ENCODE measurements at regions not wholly inside any gene's neighbourhood (a gene's known extent, or its start where the extent isn't known, plus 50 kb on each side); places are given as distances from the start of the nearest gene placed in this dataset.
"Not testable (repeated sequence)": the region's sequence is repeated elsewhere in the genome, so short reads cannot be mapped to it uniquely, and the experiment has no call there.

DNA sequence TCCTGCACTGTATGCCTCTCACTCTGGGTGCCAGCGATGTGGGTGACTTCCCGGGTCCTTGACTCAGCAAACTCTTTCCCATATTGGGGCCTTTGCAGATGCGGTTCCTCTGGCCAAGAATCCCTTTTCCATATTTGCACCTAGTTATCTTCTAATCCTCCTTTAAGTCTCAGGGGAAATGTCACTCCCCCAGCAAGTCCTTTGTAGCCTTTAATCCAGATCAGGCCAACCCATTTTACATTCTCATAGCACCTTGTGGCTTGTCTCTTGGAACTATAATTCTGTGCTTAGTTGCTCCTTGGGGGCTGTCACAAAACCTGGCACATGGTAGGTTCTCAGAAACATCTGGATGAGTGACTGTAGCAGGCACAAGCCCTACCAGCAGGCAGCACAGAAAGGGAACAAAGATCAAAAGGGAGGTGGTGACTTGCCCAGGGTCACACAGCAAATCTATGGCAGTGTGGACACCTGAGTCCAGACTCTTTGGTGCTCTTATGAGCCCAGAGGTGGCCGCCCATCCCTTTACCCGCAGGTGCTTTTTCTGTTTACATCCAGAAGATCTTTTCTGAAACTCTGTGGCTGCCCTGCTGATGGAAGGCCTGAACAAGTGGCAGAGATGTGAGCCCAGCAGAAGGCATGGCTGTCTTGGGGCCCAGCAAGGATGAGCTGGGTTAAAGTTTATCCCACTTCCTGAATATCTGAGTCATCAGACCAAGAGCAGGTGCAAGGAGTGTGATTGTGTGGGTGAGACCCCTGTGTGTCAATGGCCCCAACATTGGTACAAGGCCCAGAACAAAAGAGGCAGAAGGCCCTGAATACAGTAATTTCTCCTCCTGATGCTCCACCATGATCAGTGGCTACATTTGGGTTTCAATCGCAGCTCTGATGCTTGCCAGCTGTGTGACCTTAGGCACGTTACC, 78.6 kb upstream of the GRK3 start:
- DNase-seq (ENCODE audit: low read depth in 2 of 2, low spot score in 1 of 2), result no peak

DNA sequence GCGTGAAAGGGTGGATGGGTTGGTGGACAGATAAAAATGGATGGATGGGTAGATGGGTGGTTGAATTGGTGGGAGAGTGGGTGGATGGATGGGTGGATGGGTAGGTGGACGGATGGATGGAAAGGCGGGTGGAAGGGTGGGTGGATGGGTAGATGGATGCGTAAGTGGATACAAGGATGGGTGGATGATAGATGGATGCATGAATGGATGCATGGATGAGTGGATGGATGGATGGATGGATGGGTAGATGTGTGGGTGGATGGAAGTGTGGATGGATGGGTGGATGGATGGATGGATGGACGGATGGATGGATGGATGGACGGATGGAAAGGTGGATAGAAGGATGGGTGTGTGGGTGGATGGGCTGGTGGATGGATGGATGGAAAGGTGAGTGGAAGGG, 77.0 kb upstream of the GRK3 start:
- DNase-seq (ENCODE audit: low read depth in 2 of 2, low spot score in 1 of 2), result no peak

DNA sequence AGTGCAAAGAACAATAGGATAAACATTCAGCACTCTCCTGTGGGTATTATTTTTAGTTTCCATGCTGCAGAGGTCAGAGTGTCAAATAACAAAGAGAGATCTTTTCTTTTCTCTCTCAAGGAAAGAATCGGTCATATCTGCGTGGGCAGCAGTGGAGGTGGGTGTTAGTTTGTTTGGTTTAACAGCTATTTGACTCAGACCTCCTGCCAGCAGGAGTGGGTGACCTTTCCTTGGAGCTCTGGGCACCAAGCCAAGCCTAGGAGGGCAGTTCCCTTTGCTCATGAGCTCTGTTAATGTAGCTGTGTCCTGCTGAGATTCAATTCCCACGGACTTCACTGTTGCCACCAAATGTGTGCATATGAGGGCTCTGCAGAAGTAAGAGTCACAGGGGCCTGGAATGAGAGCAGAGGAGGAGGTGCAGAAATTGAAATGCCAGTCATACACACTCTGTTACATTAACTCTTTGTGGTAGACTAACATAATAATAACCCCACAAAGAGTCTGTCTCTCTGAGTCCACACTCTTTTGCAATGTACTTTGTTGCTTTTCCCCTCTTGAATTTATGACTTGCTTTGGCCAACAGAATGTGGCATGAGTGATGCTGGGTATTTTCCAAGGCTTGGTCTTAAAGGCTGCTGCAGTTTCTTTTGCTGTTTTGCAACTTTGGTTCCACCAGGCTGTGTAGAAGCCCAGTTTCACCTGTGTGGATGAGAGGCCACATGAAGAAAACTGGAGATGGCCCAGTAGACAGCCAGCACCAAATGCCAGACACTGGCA, 76.0 kb upstream of the GRK3 start:
- peak; percentile 5 to 24 for DNase-seq (ENCODE audit: low read depth in 2 of 2, low spot score in 1 of 2)

DNA sequence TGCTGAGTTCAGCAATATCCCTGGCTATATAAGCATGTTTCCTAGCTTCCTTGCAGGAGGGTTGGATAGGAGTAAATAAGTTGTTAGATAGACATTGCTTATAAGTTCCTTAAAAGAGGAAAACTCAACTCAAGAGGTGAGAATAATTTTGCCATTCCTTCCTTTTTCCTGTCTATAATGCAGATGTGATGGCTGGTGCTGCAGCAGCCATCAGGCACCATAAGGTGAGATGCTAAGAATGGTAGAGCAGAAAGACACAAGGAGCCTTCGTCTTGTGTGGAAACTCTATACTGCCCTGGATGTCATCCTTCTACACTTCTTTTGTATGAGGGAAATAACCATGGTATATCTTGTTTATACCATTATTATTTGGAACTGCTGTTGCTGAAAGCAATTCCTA, 74.5 kb upstream of the GRK3 start:
- no peak for DNase-seq (ENCODE audit: low read depth in 2 of 2, low spot score in 1 of 2)

DNA sequence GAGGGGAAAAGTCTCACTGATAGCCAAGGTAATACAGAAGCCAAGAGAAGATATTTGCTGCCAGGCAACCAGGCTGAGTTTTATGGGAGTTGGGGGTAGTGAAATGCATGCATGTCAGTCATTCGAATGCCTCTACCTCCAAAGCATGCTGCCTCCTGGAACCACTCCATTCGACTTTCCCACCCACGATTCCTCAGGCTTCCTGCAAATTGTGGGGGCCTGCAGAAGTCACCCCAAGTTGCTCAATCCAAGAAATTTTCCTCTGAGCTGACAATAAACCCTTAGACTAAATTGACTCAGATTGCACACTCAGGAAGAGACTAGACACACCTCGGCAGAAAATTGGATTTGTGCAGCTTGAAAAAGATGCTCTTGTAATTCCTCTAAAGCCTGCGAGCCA, 73.6 kb upstream of the GRK3 start:
- no peak for DNase-seq (ENCODE audit: low read depth in 2 of 2, low spot score in 1 of 2)

DNA sequence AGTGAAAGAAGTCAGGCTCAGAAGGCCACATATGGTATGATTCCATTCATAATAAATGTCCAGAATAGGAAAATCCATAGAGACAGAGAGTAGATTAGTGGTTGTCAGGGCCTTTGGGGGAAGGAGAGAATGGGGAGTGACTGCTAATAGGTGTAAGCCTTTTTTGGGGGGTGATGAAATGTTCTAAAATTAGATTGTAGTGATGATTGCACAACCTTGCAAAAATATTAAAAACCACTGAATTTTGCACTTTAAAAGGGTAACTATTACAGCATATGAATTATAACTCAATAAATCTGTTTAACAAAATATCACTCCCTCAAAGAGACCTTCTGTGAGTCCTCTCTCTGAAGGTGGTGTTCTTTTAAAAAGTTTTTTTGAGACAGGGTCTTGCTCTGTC, 72.3 kb upstream of the GRK3 start:
- no peak for DNase-seq (ENCODE audit: low read depth in 2 of 2, low spot score in 1 of 2)

DNA sequence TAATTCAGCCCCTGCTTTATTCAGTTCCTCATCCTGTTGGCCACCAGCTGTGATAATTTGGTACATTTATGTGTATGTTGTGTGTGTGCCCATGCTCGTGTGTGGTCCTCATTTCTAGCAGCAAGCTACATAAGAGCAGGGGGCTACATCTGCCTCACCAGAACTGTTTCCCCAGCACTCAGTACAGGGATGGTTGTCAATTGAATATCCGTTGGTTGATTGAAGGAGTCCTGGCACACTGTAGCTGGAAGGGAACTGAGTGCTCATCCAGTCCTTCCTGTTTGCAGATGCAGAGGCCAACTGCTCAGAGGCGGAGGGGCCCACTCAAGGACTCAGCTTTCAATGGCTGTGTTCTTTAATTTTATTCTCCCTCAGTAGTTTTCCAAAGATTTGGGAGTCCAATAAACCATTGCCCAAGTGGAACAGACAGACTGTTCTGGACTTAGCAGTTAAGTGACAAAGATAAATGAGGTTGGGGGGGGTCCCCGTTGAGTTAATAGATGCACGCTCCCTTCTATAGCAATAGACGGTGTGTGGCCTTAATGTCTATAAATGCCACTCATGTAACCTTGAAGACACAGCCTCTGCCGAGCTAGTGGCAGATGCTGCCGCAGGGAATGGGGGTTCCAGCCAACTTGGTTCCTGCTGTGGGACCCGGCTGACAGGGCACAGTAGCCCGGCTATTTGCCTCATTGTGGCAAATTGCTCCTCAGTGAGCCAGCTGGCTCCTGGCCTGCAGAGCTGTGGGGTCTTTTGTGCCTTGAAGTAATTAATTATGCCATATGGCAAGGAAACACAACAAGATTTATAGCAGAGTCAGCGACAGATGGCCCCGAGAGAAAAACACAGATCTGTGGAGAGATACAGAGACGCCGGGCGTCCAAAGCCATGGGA, 71.4 kb upstream of the GRK3 start:
- no peak for DNase-seq (ENCODE audit: low read depth in 2 of 2, low spot score in 1 of 2)

DNA sequence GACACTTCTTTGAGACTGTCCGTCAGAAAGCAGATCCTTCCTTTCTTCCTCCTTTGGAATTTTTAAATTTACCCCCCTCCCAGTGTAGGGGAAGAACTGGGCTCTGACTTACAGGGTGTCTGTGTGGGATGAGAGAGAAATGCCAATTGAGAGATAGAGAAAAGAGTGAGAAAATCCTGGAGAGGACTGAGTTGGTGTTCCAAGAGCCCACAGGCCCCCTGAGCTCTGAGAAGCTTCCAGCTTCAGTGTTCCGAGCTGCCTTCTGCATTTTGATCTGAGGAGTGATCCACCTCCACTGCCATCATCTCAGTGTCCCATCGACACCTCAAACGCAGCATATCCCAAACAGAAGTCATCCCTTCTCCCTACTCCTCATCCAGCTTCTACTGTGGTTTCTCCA, 70.7 kb upstream of the GRK3 start:
- no peak for DNase-seq (ENCODE audit: low read depth in 2 of 2, low spot score in 1 of 2)

DNA sequence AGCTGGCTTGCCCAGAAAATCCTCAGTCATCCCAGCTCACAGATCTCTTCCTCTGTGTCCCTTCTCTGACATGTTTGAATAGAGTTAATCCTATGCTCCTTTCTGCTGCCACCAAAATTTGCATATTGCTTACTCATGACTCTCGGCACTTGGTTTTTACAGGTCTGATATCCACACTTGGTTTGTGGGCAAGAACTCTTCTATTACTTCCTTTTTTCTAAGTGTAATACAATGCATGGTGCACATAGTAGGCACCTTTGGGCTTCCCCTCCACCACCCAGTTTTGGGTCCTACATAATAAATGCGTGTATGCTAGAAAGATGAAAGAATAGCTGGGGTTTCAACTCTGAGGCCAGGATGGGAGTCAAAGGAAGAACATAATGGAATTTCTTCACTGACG, 69.7 kb upstream of the GRK3 start:
- no peak for DNase-seq (ENCODE audit: low read depth in 2 of 2, low spot score in 1 of 2)

DNA sequence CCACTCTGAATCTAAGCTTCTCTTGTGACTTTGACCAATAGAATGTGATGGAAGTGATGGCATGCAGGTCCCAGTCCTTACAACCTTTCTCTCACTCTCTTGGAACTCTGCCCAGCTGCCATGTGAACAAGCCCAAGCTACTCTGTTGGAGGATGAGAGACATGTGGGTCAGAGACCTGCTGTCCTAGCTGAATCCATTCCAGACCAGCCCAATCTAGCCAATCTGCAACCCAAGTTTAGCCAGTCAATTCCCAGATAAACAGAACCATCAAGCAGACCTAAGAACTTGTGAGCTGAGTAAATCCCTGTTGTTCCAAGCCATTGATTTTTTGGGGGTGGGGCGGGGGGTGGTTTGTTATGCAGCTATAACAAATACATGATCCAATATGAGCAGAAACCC, 69.2 kb upstream of the GRK3 start:
- DNase-seq (ENCODE audit: low read depth in 2 of 2, low spot score in 1 of 2), result no peak

DNA sequence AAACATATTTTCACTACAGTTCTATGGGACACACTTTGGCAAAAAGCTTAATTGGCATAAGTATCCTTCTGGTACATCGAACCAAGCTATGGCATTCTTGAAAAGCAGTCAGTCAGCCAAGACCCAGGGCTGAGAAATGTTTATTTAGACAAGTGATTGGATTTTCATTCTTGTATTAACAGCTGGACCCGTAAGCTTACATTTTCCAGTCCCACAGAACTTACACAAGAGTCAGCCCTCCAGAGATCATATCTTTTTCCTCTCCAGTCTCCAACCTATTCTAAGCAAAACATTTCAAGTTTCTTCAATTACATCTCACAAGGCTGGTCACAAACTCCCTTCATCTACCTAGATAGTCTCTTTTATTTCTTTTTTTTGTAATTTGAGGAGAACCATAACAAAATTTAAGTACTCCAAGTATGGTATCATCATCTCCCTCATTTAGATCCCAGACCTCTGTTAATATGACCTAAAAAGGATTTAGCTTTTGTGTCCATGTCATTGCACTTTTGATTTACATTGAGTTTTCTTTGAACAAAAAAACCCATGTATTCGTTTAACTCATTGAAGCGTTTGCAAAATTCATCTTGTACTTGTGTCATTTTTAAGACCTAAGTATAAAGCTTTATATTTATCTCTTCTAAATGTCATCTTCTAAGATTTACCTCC, 67.9 kb upstream of the GRK3 start:
- DNase-seq (ENCODE audit: low read depth in 2 of 2, low spot score in 1 of 2), result no peak

DNA sequence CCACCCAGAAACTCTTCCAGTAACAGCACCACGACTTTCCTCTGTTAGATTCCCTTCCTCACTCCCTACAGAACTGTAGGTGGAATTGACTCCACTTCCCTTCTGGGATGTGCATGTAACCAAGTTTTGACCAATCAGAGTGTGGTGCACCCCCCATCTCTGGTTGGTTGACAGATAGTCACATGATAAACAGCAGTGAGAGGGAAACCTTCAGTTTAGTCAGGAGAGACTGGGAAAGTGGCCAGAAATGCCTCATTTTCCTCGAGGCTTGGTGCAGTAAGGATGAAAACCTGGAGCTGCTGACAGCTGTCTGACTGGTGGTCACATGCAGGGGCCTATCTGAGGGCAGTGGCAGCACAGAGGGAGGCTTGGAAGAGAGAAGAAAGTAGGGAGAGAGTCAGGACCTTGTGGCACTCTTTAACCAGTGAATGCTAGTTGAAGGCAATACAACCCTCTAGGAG, 67.3 kb upstream of the GRK3 start:
- no peak for DNase-seq (ENCODE audit: low read depth in 2 of 2, low spot score in 1 of 2)

DNA sequence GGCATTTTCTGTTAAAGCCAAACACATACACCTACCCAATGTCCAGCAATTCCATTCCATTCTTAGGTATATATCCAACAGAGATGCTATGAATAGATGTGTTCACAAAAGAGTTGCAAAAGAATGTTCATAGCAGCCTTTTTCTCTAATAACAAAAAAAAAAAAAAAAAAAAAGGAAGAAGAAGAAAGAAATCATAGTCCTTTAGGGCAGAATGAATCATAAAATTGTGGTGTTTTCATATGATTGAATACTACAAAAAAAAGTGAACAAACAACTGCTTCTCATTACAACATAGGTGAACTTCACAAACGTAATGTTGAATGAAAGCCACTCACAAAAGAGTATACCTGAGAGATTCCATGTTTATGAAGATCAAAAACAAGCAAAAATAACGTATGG, 66.8 kb upstream of the GRK3 start:
- no peak for DNase-seq (ENCODE audit: low read depth in 2 of 2, low spot score in 1 of 2)

DNA sequence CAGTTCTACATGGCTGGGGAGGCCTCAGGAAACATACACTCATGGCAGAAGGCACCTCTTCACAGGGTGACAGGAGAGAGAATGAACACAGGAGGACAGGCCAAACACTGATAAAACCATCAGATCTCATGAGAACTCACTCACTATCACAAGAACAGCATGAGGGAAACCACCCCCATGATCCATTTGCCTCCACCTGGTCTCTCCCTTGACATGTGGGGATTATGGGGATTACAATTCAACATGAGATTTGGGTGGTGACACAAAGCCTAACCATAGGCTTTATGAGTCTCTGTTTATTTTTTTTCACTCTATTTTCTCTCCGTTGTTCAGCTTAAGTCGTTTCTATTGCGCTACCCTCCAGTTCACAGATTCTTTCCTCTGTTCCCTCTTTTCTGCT, 63.8 kb upstream of the GRK3 start:
- not testable (repeated sequence) for DNase-seq (ENCODE audit: low read depth in 2 of 2, low spot score in 1 of 2)

DNA sequence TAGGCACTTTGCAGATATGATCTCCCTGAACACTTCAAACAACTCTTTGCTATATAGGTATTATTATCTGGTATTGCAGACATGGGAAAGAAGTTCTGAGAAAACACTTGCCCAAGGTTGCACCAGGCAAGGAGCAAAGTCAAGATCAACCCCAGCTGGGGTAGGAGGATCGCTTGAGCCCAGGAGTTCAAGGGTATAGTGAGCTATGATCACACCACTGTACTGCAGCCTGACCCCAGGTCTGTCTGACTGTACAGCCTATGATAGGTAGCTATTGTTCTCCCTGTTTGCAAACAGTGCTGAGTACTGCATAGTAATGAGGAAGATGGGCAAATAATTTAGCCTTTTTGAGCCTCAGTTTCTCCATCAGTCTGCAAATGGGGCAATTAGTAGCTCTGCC, 60.5 kb upstream of the GRK3 start:
- DNase-seq (ENCODE audit: low read depth in 2 of 2, low spot score in 1 of 2), result not testable (repeated sequence)

DNA sequence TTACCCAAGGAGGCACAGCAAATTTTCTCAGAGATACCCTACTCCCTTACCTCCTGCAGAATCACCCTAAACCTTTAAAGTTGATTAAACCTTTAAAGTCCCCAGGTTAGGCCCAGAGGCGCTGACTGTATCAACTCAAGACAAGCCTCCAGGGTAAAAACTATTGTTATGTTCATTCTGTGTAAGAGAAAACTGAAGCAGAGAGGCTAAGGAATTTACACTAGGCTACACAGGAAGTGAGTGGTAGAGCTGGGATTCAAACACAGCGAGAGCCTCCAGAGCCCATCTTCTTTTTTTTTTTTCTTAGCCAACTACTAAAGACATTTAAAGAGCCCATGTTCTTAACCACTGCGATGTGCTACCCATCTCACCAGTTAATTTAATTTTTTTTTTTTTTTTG, 56.3 kb upstream of the GRK3 start:
- no peak for DNase-seq (ENCODE audit: low read depth in 2 of 2, low spot score in 1 of 2)

DNA sequence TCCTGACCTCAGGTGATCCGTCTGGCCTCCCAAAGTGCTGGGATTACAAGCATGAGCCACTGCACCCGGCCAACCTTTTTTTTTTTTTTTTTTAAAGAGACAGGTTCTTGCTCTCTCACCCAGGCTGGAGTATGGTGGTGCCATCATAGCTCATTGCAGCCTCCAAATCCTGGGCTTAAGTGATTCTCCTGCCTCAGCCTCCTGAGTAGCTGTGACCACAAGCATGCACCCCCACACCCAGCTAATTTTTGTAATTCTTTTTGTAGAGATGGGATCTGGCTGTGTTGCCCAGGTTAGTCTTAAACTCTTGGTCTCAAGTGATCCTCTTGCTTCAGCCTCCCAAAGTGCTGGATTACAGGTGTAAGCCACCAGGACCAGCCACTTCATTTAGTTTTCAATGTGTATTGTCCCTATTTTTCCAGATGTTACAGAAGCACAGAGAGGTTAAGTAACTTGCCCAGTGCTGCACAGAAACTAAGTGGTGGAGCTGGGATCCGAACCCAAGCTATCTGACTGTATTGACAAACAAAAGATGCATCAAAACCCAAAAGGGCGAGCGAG, 55.6 kb upstream of the GRK3 start:
- no peak for DNase-seq (ENCODE audit: low read depth in 2 of 2, low spot score in 1 of 2)

DNA sequence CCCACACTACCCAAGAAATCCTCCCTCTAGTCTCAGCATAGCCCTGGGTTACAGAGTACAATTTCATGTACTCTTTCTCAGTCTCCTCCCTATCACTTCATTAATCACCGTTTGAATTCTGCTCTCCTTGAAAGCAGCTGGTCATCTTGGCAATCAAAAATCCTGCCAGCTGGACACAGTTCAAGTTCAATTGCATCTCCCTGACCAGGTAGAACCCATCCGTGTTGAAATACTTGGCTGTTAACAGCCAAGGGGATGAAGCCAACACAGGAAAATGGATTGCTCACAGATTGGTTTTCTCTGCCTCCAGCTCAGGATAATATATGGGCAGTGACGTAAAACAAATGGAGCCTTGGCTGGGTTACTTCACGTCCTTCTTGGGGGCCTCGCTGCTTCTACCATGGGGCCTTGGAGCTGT, 55.1 kb upstream of the GRK3 start:
- no peak for DNase-seq (ENCODE audit: low read depth in 2 of 2, low spot score in 1 of 2)

DNA sequence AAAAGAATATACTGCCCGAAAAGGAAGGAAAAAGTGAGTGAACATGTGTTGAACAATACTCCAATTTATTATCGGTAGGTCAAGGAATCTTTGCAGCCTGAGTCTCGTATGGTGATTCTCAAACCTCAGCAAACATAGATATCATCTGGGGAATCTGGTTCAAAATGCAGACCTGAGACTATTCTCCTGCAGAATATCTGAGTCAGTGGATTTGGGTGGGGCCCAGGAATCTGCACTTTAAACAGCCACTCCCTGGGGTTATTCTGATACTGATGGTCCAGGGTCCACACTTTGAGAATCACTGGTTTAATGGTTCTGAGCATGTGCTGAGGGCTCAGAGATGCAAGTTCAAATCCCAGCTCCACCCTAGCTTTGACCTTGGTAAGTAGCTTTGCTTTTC, 53.6 kb upstream of the GRK3 start:
- no peak for DNase-seq (ENCODE audit: low read depth in 2 of 2, low spot score in 1 of 2)

DNA sequence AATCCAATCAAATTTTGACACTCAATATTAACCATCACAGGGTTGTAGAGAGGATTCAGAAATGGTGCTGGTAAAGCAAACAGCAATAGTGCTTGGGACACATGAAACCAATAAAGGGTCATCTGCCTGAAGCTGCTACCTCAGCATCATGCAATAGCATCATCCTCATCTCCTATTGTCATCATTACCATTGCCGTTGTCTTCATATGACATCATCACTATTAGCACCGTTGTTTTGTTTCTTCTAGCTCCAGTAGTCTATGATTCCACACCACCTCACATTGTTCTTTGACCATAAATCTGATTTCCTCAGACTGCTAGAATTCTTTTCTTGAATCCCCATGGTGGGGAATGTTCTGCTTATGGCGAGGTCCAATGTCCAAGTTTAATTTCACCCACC, 52.8 kb upstream of the GRK3 start:
- no peak for DNase-seq (ENCODE audit: low read depth in 2 of 2, low spot score in 1 of 2)

Measured in stimulated activated CD8-positive, alpha-beta memory T cell treated with anti-CD3 and anti-CD28 coated beads, Interleukin-4, amount 100 ng/mL, for 4 hours (primary cell).